ENCODE measurements at regions not wholly inside any gene's neighbourhood (a gene's known extent, or its start where the extent isn't known, plus 50 kb on each side); places are given as distances from the start of the nearest gene placed in this dataset.

GRCh38 chr4:31701256-31701655 is 981.1 kb downstream of the PCDH7 start:
- TF ChIP-seq POLR2AphosphoS5 (IDR thresholded peaks at IDR 0.05) (no peak), POLR2A (IDR thresholded peaks at IDR 0.05) (no peak)
